ENCODE measurements at regions not wholly inside any gene's neighbourhood (a gene's known extent, or its start where the extent isn't known, plus 50 kb on each side); places are given as distances from the start of the nearest gene placed in this dataset.
"Not testable (repeated sequence)": the region's sequence is repeated elsewhere in the genome, so short reads cannot be mapped to it uniquely, and the experiment has no call there.

GRCh38 chr1:238660849-238661248 is 725.5 kb upstream of the CHRM3 start:
- intact Hi-C loops (cut with micrococcal nuclease): no loop called here

- intact Hi-C loops (cut with micrococcal nuclease): no loop called here
Observed at GRCh38 chr1:238658763-238659162, 727.6 kb upstream of the CHRM3 start.

- intact Hi-C loops (cut with micrococcal nuclease): no loop called here
Observed at GRCh38 chr1:238653693-238654321, 732.6 kb upstream of the CHRM3 start.

- intact Hi-C loops (cut with micrococcal nuclease): no loop called here
Observed at GRCh38 chr1:238652346-238652968, 733.9 kb upstream of the CHRM3 start.

- intact Hi-C loops (cut with micrococcal nuclease): loop anchor here (5.0 kb wide), 1 partner anchor 417 kb away; no protein-coding TSS in a partner anchor
Observed at GRCh38 chr1:238649200-238649599, 737.2 kb upstream of the CHRM3 start.

- intact Hi-C loops (cut with micrococcal nuclease): loop anchor here (5.0 kb wide), 1 partner anchor 416 kb away; no protein-coding TSS in a partner anchor
Observed at GRCh38 chr1:238648751-238649150, 737.6 kb upstream of the CHRM3 start.

- intact Hi-C loops (cut with micrococcal nuclease): loop anchor here (5.0 kb wide), 1 partner anchor 416 kb away; no protein-coding TSS in a partner anchor
Observed at GRCh38 chr1:238648296-238648695, 738.1 kb upstream of the CHRM3 start.

- intact Hi-C loops (cut with micrococcal nuclease): loop anchor here (5.0 kb wide), 1 partner anchor 416 kb away; no protein-coding TSS in a partner anchor
Observed at GRCh38 chr1:238647877-238648276, 738.5 kb upstream of the CHRM3 start.

- intact Hi-C loops (cut with micrococcal nuclease): no loop called here
Observed at GRCh38 chr1:238642231-238642630, 744.1 kb upstream of the CHRM3 start.

- intact Hi-C loops (cut with micrococcal nuclease): loop anchor here (2.0 kb wide), 1 partner anchor 145 kb away; no protein-coding TSS in a partner anchor
Observed at GRCh38 chr1:238639861-238640260, 746.5 kb upstream of the CHRM3 start.

- intact Hi-C loops (cut with micrococcal nuclease): no loop called here
Observed at GRCh38 chr1:238628110-238628509, 737.4 kb upstream of the ZP4 start.

GRCh38 chr1:238624776-238625175 is 734.1 kb upstream of the ZP4 start:
- intact Hi-C loops (cut with micrococcal nuclease): no loop called here

- intact Hi-C loops (cut with micrococcal nuclease): no loop called here
Observed at GRCh38 chr1:238621405-238621804, 730.7 kb upstream of the ZP4 start.

GRCh38 chr1:238619652-238620051 is 728.9 kb upstream of the ZP4 start:
- intact Hi-C loops (cut with micrococcal nuclease): no loop called here

GRCh38 chr1:238611406-238611805 is 720.7 kb upstream of the ZP4 start:
- intact Hi-C loops (cut with micrococcal nuclease): no loop called here

- intact Hi-C loops (cut with micrococcal nuclease): no loop called here
Observed at GRCh38 chr1:238608144-238608543, 717.4 kb upstream of the ZP4 start.

- intact Hi-C loops (cut with micrococcal nuclease): no loop called here
Observed at GRCh38 chr1:238606896-238607295, 716.2 kb upstream of the ZP4 start.

- intact Hi-C loops (cut with micrococcal nuclease): no loop called here
Observed at GRCh38 chr1:238606457-238606856, 715.7 kb upstream of the ZP4 start.

GRCh38 chr1:238604357-238604756 is 713.6 kb upstream of the ZP4 start:
- intact Hi-C loops (cut with micrococcal nuclease): no loop called here

- intact Hi-C loops (cut with micrococcal nuclease): not testable (repeated sequence)
Observed at GRCh38 chr1:238601604-238602003, 710.9 kb upstream of the ZP4 start.

- intact Hi-C loops (cut with micrococcal nuclease): no loop called here
Observed at GRCh38 chr1:238596703-238597102, 706.0 kb upstream of the ZP4 start.

GRCh38 chr1:238592621-238593020 is 701.9 kb upstream of the ZP4 start:
- intact Hi-C loops (cut with micrococcal nuclease): no loop called here

- intact Hi-C loops (cut with micrococcal nuclease): no loop called here
Observed at GRCh38 chr1:238589843-238590435, 699.2 kb upstream of the ZP4 start.
